Adrenal gland (tissue), 9 donors: ENCODE measurements at regions not wholly inside any gene's neighbourhood (a gene's known extent, or its start where the extent isn't known, plus 50 kb on each side); places are given as distances from the start of the nearest gene placed in this dataset.

Experiments used
- DNase-seq, 7 donors: peaks; one replicate each; pipeline ENCODE4 v3.0.0-alpha.2; 2019 to 2020
- H3K27ac ChIP-seq, 5 donors: fragments of 200-600 bp; sonication (generic) in 4 of 5; 1 replicate in 3 of 5; 2 replicates in 2 of 5; pipeline versions ENCODE4 v1.5.1 to v1.8.0; 2016 to 2020; ENCODE audit warnings: mild to moderate bottlenecking in 1 of 5
- H3K27me3 ChIP-seq: fragments of 200-600 bp; 2 replicates; pipeline ENCODE4 v1.8.0; 2021
- H3K36me3 ChIP-seq, 2 donors: fragments of 200-600 bp; replicated peaks in 1 of 2; 1 replicate in 1 of 2; 2 replicates in 1 of 2; pipeline versions ENCODE4 v1.5.1 to v1.8.0; 2018 to 2022
- H3K4me1 ChIP-seq, 2 donors: fragments of 200-600 bp; replicated peaks in 1 of 2; 1 replicate in 1 of 2; 2 replicates in 1 of 2; pipeline versions ENCODE4 v1.5.1 to v1.8.0; 2018 to 2021
- H3K4me3 ChIP-seq, 4 donors: fragments of 200-600 bp; sonication (generic) in 3 of 4; one replicate each; pipeline ENCODE4 v1.5.1; 2016 to 2018
- H3K9me3 ChIP-seq, 3 donors: fragments of 200-600 bp; sonication (generic) in 1 of 3; replicated peaks in 1 of 3; 1 replicate in 2 of 3; 2 replicates in 1 of 3; pipeline versions ENCODE4 v1.5.1 to v1.8.0; 2016 to 2021
- CTCF ChIP-seq, 6 experiments: fragments of 450-650 bp in 4 of 6; fragments of 200-600 bp in 2 of 6; sonication (generic) in 1 of 6; IDR thresholded peaks; 1 replicate in 5 of 6; 2 replicates in 1 of 6; pipeline versions ENCODE4 v1.5.1 to v1.8.0; 2016 to 2021; ENCODE audit warnings: antibody characterized with exemption in 6 of 6, mild to moderate bottlenecking in 2 of 6, moderate library complexity in 1 of 6
- POLR2A ChIP-seq, 2 donors: fragments of 450-650 bp; IDR thresholded peaks; one replicate each; pipeline ENCODE4 v1.6.1; 2017; ENCODE audit warnings: antibody characterized with exemption in 2 of 2, mild to moderate bottlenecking in 2 of 2, moderate library complexity in 1 of 2
- WGBS, 4 donors: extraction: QIAGEN DNeasy Blood & Tissue Kit in 2 of 4; methylation state at CpG; one replicate each; pipeline versions ENCODE4 v1.1.5 to v1.1.7; 2013 to 2017; 5-methylcytosine and 5-hydroxymethylcytosine counted together
- intact Hi-C, 2 donors: fragments of 100-400 bp; cut with DNase I; formaldehyde crosslinking; loops; one replicate each; pipeline versions ENCODE4 v1.14.1 to v1.15.0; 2022 to 2023
- donor health status: healthy with polysubstance abuse.
- donor health status: Bipolar disorder and iron deficiency.
- donor health status: DM: yes; HTN: yes; CAD: no.
- donor health status: DM: no; HTN: no; CAD: no.
- donor health status: DM: no; HTN: no; CAD: no.

- 32 to 43% (median 40%) methylated on average over 17 to 18 of the region's 18 CpGs for WGBS, 4 donors
- TF ChIP-seq CTCF (IDR thresholded peaks at IDR 0.05) (no peak), POLR2A (IDR thresholded peaks at IDR 0.05) (no peak)
- Histone ChIP-seq H3K36me3 (no peaks in the 10 kb centered on the region), H3K4me1 (no peaks in the 10 kb centered on the region), H3K27me3 (no peaks in the 10 kb centered on the region), H3K27ac (peak overlapping the region in 1 of 5 donors; percentile 5), H3K9me3 (no peaks in the 10 kb centered on the region), H3K4me3 (no peak overlapping the region)
- intact Hi-C loops, result no loop called here
- DNase-seq, result peak in 2 of 7 donors; percentile 28 to 87
These were observed 58.9 kb downstream of the CALML3 start for GRCh38 chr10:5583525-5584175.

DNA sequence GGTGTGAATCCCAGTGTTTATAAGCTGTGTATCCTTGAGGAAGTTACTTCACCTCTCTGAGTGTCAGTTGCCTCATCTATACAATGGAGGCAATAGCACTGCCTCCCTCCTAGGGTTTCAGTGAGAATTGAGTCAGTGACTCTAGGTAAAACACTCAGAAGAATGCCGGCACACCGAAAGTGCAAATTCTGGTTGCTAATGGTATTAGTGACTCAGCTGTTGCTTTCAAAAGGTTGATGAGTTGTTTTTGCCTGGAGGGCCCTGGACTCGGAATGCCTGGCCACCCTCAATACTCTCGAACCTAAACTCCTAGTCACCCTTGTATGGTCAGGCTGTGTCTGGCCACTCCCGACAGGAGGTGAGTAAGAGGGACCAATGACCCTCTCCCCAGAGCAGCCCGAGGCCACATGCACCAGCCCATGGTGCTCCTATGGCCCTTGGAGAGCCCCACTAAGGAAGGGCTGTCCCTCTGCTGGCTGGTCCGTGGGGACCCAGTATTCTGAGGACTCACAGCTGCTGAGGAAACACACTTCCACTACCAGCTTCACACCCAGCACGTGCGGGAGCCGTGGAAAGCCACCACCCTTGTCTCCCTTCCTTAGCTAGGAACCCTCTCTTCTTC lies 60.2 kb downstream of the CALML3 start:
- TF ChIP-seq POLR2A (IDR thresholded peaks at IDR 0.05) (no peak), CTCF (IDR thresholded peaks at IDR 0.05) (no peak)
- Histone ChIP-seq H3K4me3 (no peak overlapping the region), H3K36me3 (no peaks in the 10 kb centered on the region), H3K4me1 (no peaks in the 10 kb centered on the region), H3K27me3 (no peaks in the 10 kb centered on the region), H3K27ac (no peak overlapping the region), H3K9me3 (no peaks in the 10 kb centered on the region)
- intact Hi-C loops, result no loop called here
- WGBS, 4 donors, result 72 to 85% (median 80%) methylated on average over 8 to 10 of the region's 10 CpGs
- no peak for DNase-seq

GRCh38 chr10:5585517-5586206 lies 60.9 kb downstream of the CALML3 start:
- Histone ChIP-seq H3K4me1 (no peaks in the 10 kb centered on the region), H3K9me3 (no peaks in the 10 kb centered on the region), H3K27ac (no peak overlapping the region), H3K4me3 (no peak overlapping the region), H3K36me3 (no peaks in the 10 kb centered on the region), H3K27me3 (no peaks in the 10 kb centered on the region)
- DNase-seq, result no peak
- no peak for TF ChIP-seq POLR2A (IDR thresholded peaks at IDR 0.05)
- no peak for TF ChIP-seq CTCF (IDR thresholded peaks at IDR 0.05)
- intact Hi-C loops, result no loop called here
- 76 to 85% (median 81%) methylated on average over 7 of the region's 7 CpGs for WGBS, 4 donors
